CD4-positive, alpha-beta T cell treated with Interleukin-10 for 1 hour (primary cell): ENCODE measurements at regions not wholly inside any gene's neighbourhood (a gene's known extent, or its start where the extent isn't known, plus 50 kb on each side); places are given as distances from the start of the nearest gene placed in this dataset.

Experiments used
- DNase-seq: peaks from one replicate; pipeline ENCODE4 v3.0.0-alpha.2; 2020

DNA sequence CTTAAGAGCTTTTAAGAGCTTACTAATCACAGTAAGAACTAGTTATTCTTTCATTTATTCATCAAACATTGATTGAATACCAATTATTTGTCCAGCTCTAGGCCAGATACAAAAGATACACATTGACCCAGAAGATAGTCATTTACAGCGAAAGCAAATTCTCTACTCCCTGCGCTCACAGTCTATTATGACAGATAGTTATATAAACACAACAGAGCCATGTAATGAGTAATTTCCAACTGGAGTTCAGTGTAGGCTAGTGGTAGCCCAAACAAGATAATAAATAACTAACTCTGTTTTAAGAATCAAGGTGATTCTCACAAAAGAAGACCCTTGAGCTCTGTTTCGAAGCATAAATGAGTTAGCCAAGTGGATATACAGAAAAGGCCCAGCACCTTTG is 397.8 kb upstream of the TLE4 start:
- DNase-seq = no peak

DNA sequence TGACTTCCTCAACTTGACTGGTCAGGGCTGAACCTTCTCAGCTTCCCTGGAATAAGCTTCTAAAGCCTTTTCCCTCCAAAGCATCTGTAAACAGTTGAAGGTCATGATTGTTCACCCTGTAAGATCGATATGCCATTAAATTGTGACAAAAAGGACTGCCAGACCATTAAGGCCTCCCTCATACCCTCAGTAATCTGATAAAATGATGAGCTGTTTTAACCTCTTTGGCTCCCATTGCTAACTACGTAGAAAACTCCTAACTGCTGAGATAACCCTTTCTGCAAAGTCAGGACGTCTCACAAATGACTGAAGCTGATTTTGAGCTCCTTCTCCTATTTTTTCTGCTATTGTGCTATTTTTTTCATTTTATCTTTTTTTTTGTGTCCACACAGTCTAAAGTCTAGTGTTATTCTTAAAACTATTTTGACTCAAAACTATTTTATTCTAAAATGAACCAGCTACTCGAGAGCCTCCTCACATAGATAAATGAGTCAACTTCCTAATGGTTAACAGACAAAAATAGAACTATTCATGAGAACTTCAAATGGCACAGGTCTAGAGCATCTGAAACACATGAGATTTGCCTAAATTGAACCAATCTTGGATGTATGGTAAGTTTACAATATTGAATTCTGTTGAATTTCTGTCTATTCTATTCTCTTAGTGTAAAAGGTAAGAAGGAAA is 395.6 kb upstream of the TLE4 start:
- DNase-seq = no peak

DNA sequence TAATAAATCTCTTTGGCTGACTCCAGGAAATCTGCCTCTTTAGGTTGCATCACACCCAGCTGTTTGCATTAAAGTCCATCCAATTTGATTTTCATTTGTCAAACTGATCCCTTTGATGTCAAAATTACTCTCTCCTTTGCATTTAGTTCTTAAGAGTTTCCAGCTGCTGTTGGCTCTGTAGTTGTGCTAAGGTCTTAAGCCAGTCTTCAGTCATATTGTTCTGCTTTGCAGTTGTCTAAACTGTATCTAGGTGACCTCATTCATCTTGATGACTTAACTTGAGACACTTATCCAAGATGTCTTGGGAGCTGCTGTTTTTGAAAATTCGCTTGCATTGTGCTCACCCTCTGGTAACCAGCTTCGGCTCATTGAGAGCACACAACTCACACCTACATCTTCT is 386.9 kb upstream of the TLE4 start:
- no peak for DNase-seq

DNA sequence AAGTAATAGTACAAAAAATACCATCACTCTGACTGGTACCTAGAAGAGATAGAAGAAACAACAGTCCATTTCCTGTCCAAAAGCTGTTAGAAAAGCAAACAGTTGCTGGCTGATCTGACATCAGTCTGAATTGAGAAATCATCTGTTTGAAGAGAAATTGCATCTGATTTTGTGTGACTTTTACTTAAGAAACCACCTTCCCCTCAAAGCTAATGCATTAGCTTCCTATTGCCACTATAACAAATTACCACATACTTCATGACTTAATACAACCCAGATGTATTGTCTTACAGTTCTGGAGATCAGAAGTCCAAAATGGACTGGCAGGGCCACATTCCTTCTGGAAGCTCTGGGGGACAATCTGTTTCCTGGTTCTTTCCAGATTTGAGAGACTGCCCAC is 385.9 kb upstream of the TLE4 start:
- no peak for DNase-seq

DNA sequence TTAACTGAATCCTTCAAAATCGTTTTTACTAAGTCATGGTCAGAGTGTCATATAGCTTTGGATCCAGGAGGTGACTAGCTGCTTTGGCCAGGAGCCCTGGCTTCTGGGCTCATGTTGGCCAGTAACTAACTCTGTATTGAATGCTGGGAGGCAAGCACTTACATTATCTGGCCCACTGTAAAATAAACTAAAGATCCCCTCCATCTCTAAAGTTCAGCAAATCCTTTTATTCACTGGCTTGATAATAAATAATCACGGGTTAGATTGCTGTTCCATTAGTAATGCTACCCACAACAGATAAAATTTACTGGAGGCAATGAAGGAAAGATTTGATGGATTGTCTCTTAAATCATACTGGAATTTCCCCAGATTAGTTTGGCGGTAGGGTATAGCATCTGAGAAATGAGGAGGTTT is 382.2 kb upstream of the TLE4 start:
- no peak for DNase-seq

DNA sequence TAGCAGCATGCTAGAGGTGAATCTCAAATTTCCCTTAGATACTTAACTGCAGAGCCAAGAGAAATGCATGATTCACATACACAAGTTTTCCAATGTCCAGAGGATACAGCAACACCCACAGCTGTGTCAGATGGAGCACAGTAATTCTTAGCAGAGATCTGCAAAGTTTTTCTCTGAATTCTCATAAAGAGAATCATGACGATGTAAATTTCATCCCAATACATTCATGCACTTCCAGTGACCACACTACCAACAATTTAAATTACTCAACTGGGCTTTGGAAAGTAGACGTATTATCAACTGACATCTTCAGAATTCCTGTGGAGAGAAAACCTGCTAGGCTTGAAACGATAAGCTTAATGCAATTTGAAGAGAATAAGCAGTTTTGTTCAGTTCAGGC is 378.8 kb upstream of the TLE4 start:
- DNase-seq = no peak

DNA sequence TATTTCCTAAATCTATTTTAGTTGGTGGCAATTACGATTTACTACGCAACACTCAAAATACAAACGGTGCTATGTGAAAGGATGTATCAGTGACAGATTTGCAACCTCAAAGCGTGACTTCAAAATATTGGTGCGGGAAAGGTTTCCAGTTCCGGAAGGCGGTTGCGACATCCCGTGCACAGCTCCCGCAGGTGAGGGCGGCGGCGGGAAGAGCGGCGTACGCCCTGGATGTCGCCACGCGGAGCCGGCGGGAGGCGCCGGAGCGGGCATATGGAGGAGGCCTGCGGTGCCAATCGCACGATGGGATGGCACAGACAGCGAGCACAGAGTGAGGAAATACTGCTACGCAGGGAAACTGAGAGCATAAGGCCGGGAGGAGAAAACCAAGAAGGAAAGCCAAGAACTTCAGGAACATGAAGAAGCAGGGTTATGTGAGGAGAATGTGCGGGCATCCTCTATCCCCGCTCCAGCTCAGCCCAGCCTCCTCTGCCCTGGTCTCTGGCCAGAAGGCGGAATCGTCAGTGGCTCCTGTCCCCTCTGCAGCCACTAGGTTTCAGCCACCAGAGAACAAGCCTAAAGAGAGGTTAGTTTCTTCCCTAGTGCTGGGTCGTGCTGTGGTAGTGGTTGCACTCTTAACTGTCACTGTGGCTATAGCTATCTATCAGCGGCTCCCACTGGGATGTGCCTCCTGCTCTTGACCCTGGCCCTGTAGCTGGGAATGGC is 378.1 kb upstream of the TLE4 start:
- no peak for DNase-seq

DNA sequence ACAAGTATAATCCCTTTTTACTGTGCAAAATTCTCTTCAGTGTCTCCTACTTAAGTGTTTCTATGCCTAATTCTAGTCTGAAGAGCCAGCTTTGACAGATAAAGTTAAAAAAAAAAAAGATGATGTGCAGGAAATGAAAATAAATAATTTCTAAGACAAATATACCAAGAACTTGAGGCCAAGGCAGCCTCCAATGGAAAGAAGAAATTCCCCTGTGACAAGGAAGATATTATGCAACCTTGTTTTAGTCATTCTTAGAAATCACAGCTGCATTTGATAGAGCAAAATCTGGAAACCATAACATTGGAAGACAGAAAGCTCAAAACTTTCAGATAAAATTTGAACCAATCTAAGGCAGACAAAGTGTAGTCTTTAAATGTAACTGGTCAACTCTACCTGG is 375.9 kb upstream of the TLE4 start:
- DNase-seq = no peak

DNA sequence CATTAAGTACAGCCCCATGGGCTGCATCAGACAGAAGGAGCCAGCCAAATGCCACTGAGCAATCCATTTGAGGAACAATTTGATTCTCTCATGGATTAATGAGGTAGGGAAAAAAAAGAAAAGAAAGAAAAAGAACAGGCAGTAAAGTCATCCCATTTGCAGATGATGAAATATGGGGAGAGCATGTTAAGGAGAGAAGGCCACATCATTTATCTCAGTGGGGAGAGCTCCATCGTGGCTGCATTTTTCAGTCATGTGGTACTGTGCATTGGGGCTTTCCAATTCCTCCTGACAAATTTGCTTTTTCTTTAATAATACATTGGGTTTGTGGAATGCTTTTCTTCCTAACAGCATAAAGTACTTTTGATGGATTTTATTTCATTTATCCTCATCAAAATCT is 375.2 kb upstream of the TLE4 start:
- no peak for DNase-seq

DNA sequence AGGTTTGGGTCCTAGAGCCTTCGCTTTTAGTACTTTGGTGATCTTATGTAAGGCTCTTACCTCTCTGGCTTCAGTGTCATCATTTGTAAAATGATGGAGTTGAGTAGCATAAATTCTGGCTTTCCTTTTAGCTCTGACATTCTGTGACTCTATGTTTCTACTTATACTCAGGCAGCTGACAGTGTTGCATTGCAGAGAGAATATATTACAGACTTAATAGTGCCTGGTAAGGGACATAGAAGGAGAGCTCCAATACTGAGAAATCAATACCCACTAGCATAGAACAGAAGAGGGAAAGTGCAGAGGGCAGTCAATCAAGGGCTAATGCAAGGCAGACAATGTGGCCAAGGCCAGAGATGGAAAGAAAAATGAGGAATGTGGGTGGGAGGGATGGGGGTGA is 371.4 kb upstream of the TLE4 start:
- no peak for DNase-seq

DNA sequence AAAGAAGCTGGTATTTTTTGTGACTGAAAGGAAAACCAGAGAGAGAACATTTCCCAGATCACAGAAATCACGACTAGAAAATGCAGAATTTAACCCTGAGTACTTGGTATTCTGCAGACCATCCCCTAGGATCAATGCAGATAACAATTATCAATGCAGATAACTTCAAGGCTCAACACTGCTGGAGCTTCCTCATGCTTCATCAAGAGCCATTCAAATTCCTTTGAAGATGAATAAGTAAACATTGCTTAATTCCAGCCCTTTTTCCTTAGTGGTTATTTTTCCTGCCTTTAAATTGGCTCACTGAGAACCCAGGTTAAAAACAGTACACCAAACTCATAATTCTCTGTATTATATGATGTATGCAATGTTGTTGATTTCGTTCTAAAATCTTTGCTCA is 370.1 kb upstream of the TLE4 start:
- no peak for DNase-seq

DNA sequence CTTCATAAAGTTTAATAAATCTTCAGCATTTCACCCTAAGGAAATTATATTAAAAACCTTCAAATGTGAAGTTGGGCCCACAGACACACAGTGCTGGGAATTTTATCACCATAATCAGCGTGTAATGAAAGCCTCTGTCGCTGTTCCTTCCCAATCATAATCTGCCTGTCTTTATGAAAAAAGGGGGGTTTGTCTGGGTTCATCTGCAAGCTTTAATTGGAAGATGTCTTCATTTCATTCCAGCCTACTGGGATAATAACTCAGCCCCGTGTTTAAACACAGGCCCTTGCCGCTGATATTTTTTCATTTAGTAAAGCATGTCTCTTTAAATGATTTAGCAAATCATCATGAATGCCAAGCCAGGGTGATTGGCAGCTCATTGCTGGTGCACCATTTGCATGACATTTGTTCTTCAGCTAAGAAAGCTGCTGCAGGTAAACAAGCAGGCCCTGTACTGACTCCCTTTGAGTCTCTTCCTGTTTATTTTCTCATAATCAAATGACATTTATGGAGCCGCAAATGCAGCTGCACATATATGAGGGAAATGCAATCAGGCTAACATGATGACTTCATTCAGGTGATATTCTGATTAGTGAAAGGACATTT is 362.9 kb upstream of the TLE4 start:
- DNase-seq = no peak

DNA sequence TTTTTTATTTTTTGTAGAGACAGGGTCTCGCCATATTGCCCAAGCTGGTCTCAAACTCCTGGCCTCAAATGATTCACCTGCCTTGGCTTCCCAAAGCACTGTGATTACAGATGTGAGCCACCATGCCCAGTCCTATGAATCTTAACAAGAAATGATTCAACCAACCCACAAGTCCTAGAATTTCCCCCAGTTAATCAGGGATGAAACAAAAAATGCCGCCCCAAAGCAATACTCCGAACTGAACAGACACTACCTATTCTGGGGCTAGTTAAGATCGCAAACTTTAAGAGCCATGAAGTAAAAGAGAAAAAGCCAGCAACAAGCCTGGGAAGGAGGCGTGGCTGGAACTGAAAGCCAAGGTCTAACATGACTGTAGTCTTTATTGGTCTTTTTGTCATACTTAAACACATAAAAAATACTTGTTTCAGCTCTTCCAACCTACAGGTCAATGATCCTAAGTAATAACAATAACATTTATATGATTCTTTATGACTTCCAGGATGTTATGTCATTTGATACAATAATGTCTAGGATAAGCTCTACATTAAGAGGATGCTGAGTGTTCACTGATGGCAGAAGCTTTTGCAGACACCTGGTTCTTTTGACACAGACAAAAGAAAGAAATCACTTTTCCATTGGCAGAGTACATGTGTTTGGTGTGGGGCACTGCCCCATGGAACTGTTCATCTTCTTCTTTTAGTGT is 361.1 kb upstream of the TLE4 start:
- DNase-seq = no peak

DNA sequence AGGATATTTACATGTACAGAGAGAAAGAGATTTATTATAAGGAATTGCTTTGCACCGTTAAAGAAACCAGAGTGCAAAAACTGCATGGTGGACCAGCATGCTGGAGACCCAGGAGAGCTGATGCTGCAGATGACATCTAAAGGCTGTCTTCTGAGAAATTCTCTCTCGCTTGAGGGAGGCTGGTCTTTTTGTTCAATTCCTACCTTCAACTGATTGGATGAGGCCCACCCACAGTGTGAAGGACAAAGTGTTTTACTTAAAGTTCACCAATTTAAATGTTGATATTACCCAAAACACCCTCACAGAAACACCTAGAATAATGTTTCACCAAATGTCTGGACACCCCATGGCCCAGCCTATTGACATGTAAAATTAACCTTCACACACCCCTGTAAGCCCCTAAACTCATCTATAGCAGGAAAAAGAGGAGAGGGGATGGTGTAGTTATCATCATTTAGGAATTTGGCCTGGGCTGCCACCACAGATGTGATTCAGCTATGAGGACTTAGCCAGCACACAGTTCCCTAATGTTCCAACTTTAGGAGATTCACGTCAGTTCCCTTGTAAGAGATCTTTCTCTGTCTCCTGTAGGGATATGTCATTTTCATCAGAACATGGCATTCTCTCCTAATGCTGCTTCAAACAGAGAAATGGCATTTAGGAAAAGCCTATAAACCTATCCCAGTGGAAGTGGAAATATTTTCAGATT is 358.2 kb upstream of the TLE4 start:
- DNase-seq = no peak

DNA sequence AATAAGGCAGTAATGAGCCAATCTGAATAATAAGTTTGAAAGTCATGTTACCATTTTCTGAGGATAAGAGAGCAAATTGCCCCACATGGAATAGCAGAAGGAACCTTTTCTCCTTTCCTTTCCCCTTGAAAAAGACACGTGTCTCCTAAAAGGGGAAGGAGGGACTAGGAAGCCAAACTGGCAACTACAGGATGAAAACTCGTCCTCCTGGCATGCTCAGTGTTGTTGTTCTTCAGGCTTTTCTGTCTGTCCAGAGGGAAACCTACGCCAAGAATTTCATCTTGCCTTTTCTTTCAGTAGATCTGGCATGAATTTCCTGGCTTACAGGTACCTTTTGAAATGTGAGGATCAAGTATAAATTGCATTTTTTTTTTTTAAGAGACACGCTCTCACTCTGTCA is 355.9 kb upstream of the TLE4 start:
- no peak for DNase-seq

DNA sequence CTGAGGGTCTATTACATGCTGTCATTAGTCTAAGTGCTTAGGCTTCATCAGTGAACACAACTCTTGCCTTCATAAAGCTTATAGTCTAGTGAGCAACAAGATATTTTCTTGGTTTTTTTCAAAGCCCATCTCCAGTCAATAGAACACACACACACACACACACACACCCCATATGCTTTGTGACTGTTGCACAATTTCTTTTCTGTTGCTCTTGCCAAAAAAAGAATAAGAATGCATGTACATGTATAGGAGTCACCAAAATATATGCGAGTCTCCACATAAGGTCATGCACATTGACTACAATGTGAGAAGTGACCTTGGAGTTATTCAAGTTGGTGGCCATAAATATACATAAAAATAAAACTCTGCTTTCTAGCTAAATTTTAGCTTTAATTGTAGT is 351.5 kb upstream of the TLE4 start:
- no peak for DNase-seq

DNA sequence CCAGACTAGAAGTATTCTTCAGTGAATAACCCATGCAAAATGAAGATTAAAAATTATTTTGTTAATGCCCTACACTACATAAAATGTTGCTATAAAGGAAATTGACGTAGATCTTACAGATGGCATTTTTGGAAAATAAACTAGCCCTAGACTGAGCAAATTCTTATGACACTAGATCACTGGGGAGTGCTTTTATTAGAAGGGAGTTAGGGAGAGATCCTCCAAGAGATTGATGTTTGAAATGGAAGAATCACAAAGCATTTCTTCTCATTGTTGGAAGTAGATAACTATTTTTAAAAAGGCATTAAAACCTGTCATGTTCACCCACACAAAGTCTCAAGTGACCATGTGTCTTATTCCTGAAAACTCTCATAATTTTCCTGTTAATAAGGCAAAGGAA is 351.1 kb upstream of the TLE4 start:
- no peak for DNase-seq

DNA sequence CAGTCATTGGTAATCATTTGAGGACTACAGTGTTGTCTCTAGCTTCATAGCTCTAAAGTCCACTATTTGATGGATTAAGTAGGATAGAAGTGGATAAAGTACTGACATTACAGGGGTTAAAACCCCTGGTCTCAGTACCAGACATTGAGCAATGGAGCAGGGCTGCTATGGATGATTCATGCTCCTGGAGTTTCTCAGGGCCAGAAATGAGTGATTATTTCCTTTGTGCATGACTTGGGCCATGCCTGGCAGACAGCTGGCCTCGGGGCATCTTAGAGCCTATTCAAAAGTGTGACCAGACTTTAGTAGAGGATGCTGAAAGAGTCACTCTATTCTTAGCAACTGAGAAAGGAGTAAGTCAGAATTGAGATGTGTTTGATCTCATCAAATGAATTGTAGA is 350.7 kb upstream of the TLE4 start:
- DNase-seq = no peak

DNA sequence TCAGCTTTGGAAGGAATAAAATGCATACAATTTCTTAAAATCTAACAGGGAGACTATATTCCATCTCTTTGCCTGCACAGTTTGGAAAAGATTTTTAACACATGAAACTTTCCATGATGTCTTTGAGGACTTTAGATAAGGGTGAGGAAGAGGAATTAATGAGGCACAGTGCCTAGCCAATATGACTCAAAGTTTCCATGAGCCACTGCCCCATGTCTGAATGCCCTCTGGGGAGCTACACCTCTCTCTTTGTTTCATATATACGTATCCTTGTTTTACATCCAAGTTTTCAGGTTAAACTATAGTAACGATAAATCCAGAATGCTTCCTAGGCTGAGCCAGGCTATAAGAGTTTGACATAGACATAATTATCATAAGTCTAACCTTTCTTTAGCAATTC is 349.3 kb upstream of the TLE4 start:
- DNase-seq = no peak

DNA sequence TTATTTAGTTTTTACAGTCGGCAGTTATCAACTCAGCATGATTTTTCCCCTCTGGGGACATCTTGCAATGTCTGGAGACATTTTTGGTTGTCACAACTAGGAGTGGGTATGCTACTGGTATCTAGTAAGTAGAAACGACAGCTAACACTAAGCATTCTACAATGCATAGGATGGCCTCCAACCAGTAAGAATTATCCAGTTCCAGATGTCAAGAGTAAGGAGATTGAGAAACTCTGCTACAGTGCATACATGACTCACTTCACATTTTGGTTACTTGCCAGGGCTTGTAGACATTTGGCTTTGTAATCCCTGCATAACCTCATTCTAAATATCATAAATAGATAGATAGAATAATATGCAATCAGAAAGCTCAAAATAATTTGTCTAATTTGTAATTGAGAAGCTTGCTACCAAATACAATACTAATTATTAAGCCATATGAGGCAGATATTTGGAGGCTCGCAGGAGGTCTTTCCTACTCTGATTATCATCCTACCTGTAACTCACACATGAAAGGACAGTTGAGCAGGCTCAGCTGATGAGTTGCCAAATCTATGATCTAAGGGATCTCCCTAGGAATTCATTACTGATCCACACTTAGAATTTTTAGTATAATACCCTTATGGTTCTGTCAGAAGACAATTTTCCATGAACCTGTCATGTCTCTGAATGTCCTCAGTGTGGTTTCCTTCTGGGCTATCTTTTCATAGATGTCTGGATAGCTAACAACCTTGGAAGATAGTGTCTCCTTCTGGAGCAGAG is 346.9 kb upstream of the TLE4 start:
- no peak for DNase-seq

DNA sequence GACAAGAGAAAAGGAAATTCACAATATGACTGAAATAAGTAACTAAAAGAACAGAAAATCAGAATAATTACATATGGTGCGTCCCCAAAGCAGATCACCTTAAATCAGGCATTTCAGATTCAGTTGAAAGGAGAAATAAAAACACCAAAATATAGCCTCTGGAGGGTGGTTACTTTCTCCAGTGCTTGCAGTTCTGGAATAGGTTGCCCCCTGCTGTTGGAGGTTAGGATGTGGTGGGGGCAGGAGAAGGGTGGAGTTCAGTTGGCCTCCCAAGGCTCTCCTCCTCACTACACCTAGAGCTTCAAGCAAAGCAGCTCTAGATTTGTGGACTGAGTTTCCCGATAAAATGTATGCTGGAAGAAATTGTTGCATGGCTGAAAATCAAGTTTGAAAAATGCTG is 338.2 kb upstream of the TLE4 start:
- DNase-seq = no peak

DNA sequence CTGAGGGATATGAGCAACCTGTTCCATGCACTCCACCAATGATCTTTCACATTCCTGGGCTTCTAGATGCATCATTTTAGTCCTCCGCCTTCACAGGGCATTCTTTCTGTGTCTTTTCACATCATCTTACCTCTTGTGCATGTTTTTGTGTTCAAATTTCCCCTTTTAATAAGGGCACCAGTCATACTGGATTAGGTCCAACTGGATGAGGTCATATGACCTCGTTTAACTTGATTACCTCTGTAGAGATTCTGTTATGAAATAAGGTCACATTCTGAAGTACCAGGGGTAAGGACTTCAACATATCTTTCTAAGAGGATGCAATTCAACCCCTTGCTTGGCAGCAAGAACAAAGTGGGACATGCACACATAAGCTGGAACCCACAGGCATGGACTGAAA is 335.3 kb upstream of the TLE4 start:
- DNase-seq = no peak

DNA sequence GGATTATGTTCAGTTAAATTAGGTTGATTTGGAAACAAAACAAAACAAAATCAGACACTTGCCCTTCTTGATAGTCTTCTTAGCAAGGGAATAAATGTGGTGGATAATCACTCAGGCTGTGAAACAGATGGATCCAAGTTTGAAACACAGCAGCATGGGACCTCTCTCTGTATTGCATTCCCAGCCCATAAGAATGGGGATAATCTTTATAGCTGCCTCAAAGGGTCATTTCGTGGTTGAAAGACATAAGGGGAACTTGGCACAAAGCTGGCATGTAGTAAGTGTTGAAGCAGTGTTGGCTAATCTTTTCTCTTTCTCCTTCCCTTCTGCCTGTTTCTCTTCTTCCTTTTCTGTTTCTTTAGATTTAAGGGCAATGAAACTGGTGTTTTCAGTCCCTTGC is 333.9 kb upstream of the TLE4 start:
- DNase-seq = no peak
